ENCODE measurements at regions not wholly inside any gene's neighbourhood (a gene's known extent, or its start where the extent isn't known, plus 50 kb on each side); places are given as distances from the start of the nearest gene placed in this dataset.
A peak's percentile ranks its signal among the peaks of the same experiment; 100 is the strongest.

DNA sequence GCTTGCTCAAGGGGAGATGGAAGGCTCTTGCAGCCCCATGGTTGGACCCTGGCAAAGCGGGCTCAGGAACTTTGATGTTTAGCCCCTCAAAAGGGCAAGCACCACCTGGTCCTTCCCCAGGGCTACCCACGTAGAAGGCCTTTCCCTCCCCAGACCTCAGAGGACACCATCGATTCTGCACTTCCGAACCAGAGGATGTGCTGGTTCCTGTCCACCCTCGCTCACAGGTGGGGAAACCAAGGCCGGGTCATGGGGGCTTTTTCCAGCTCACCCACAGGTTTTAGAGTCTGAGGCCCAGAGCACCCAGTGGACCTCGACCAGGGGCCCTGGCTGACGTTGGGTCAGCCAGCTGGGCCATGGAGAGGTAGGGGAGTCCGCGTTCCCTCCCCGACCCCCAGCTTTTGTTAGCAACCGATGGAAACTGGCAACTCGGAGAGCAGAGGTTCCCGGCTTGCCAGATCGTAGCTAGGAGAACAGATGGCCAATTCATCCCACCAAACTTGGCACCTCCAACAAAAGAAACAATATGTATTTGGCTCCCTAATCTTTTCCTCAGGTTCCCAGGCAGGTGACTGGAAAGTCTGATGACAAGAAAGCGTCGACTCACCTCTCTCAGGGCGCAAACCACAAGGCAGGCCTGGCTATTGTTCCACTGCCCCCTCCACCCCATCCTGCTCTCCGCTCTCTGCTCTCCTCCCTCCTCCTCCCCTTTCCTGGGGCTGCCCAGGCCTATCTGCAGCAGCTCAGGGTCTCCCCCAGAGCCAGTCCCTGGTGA is 167.6 kb upstream of the SMIM23 start:
- DNase-seq = no peak
- Mint-ChIP-seq H3K4me3 (ENCODE audit: unreplicated experiment) (no peak overlapping the region), H3K36me3 (ENCODE audit: unreplicated experiment) (peaks cover 16% of the 10 kb centered on the region), H3K9me3 (ENCODE audit: unreplicated experiment) (peaks cover 3% of the 10 kb centered on the region), H3K4me1 (ENCODE audit: low read depth, unreplicated experiment) (peaks cover 25% of the 10 kb centered on the region), H3K27me3 (ENCODE audit: unreplicated experiment) (peaks cover 8% of the 10 kb centered on the region), H3K27ac (ENCODE audit: unreplicated experiment) (no peak overlapping the region)
- TF ChIP-seq, protein P1, sequence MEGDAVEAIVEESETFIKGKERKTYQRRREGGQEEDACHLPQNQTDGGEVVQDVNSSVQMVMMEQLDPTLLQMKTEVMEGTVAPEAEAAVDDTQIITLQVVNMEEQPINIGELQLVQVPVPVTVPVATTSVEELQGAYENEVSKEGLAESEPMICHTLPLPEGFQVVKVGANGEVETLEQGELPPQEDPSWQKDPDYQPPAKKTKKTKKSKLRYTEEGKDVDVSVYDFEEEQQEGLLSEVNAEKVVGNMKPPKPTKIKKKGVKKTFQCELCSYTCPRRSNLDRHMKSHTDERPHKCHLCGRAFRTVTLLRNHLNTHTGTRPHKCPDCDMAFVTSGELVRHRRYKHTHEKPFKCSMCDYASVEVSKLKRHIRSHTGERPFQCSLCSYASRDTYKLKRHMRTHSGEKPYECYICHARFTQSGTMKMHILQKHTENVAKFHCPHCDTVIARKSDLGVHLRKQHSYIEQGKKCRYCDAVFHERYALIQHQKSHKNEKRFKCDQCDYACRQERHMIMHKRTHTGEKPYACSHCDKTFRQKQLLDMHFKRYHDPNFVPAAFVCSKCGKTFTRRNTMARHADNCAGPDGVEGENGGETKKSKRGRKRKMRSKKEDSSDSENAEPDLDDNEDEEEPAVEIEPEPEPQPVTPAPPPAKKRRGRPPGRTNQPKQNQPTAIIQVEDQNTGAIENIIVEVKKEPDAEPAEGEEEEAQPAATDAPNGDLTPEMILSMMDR (IDR thresholded peaks at IDR 0.05; ENCODE audit: partially characterized antibody, unreplicated experiment) = no peak

- no peak for DNase-seq
- Mint-ChIP-seq H3K36me3 (ENCODE audit: unreplicated experiment) (peaks cover 11% of the 10 kb centered on the region), H3K9me3 (ENCODE audit: unreplicated experiment) (peaks cover 4% of the 10 kb centered on the region), H3K27ac (ENCODE audit: unreplicated experiment) (no peak overlapping the region), H3K4me1 (ENCODE audit: low read depth, unreplicated experiment) (peaks cover 22% of the 10 kb centered on the region), H3K27me3 (ENCODE audit: unreplicated experiment) (peaks cover 5% of the 10 kb centered on the region), H3K4me3 (ENCODE audit: unreplicated experiment) (no peak overlapping the region)
- TF ChIP-seq, protein P1 (IDR thresholded peaks at IDR 0.05; ENCODE audit: partially characterized antibody, unreplicated experiment) = no peak
These were observed 166.4 kb upstream of the SMIM23 start for GRCh38 chr5:171619196-171619595.

DNA sequence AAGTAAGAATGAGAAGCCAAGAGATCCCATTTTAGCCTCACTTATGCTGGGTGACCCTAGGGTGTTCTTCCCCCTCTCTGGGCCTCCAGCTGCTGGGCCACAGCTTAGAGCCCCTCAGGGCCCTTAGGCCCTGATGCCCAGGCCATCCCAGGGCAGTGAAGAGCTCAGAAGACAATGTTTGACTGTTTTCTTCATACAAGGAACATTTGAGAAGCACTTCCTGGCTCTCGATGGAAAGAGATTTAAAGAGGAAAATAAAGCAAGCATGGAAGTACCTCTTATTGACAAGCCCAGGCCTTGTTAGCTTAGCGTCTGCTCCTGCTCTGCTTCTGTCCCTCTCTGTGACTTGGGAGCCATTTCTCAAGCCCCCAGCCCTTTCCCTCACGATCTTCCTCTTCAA is 165.9 kb upstream of the SMIM23 start:
- Mint-ChIP-seq H3K4me3 (ENCODE audit: unreplicated experiment) (peak overlapping the region; percentile 1), H3K36me3 (ENCODE audit: unreplicated experiment) (peaks cover 11% of the 10 kb centered on the region), H3K27me3 (ENCODE audit: unreplicated experiment) (peaks cover 5% of the 10 kb centered on the region), H3K4me1 (ENCODE audit: low read depth, unreplicated experiment) (peaks cover 22% of the 10 kb centered on the region), H3K9me3 (ENCODE audit: unreplicated experiment) (peaks cover 4% of the 10 kb centered on the region), H3K27ac (ENCODE audit: unreplicated experiment) (no peak overlapping the region)
- DNase-seq = no peak
- TF ChIP-seq, protein P1 (IDR thresholded peaks at IDR 0.05; ENCODE audit: partially characterized antibody, unreplicated experiment) = no peak

DNA sequence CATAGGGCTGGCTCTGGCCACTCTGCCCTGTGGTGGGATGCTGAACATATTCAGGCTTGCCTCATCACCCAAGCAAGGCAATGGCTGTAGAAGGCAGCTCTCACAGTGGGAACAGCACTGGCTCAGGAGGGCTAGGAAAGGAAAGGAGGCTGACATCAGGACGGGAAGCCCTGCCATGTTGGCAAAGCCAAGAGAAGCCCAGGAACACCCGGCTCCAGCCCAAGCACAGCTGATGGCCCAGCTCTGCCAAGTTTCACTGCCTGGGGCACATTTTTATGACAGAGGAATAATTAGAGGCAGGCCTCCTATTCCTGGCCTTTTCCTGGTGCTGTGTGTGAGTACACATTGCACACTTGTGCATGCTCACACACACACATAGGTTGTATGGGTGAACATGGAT is 163.6 kb upstream of the SMIM23 start:
- H3K27ac Mint-ChIP-seq (ENCODE audit: unreplicated experiment) = no peak overlapping the region
- peaks cover 4% of the 10 kb centered on the region for H3K9me3 Mint-ChIP-seq (ENCODE audit: unreplicated experiment)
- peaks cover 15% of the 10 kb centered on the region for H3K4me1 Mint-ChIP-seq (ENCODE audit: low read depth, unreplicated experiment)
- no peak overlapping the region for H3K4me3 Mint-ChIP-seq (ENCODE audit: unreplicated experiment)
- H3K27me3 Mint-ChIP-seq (ENCODE audit: unreplicated experiment) = peaks cover 5% of the 10 kb centered on the region
- no peak for DNase-seq
- peaks cover 11% of the 10 kb centered on the region for H3K36me3 Mint-ChIP-seq (ENCODE audit: unreplicated experiment)
- TF ChIP-seq, protein P1 (IDR thresholded peaks at IDR 0.05; ENCODE audit: partially characterized antibody, unreplicated experiment) = no peak

DNA sequence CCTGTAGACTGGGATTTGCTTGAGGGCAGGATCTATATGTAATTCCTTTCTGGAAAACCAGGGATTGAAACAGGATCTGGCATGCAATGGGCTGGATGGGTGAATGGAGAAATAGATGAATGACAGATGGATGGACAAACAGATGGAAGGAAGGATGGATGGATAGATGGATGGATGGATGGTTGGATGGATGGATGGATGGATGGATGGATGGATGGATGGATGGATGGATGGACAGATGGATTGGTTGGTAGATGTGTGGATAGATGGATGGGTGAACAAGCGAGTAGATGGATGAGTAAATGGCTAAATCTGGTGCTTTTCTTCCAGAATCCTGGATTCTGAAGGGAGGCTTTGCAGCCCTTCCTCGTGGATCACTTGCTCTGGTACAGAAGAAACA is 162.5 kb upstream of the SMIM23 start:
- Mint-ChIP-seq H3K36me3 (ENCODE audit: unreplicated experiment) (peaks cover 11% of the 10 kb centered on the region), H3K4me1 (ENCODE audit: low read depth, unreplicated experiment) (peaks cover 9% of the 10 kb centered on the region), H3K27ac (ENCODE audit: unreplicated experiment) (peak overlapping the region; percentile 7), H3K27me3 (ENCODE audit: unreplicated experiment) (peaks cover 5% of the 10 kb centered on the region), H3K4me3 (ENCODE audit: unreplicated experiment) (peak overlapping the region; percentile 12), H3K9me3 (ENCODE audit: unreplicated experiment) (peaks cover 6% of the 10 kb centered on the region)
- TF ChIP-seq, protein P1 (IDR thresholded peaks at IDR 0.05; ENCODE audit: partially characterized antibody, unreplicated experiment) = no peak
- no peak for DNase-seq
